OCI-M1 (cell line): ENCODE measurements at regions not wholly inside any gene's neighbourhood (a gene's known extent, or its start where the extent isn't known, plus 50 kb on each side); places are given as distances from the start of the nearest gene placed in this dataset.
A peak's percentile ranks its signal among the peaks of the same experiment; 100 is the strongest.
"Not testable (repeated sequence)": the region's sequence is repeated elsewhere in the genome, so short reads cannot be mapped to it uniquely, and the experiment has no call there.

Experiments used
- DNase-seq: peaks from one replicate; lab custom pipeline; 2025; lab: John Stamatoyannopoulos, UW

DNA sequence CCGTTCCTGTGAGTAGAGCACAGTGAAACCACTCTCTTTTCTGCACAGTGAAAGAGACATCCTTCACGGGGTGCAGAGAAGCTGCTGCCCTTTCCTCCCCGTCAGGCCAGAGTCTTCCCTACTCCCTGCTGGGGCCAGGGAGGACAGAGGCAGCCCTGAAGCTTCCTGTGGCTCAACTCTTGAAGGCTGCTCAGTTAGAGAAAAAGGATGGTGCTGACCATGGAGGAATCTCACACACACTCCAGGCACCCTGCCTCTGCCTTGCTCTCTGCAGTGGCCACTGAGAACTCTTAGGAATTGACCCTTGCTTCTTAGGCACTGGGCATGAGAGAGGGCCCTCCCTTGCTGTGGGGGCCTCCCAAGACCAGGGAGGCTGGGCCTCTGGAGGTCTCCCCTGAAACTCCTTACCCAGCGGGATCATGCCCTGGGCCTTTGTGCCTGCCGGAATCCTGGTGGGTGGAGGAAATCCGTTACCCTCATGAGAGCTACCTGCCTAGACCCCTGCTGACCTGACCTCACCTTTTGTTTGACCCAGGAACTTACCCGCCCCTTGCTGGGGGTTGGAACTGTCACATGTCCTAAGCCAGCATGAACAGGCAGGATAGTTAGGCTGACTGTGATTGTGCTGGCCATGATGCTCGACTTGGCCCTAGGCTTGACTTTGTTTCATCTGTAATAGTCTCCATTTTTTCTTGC, 65.0 kb upstream of the CD93 start:
- DNase-seq = no peak

DNA sequence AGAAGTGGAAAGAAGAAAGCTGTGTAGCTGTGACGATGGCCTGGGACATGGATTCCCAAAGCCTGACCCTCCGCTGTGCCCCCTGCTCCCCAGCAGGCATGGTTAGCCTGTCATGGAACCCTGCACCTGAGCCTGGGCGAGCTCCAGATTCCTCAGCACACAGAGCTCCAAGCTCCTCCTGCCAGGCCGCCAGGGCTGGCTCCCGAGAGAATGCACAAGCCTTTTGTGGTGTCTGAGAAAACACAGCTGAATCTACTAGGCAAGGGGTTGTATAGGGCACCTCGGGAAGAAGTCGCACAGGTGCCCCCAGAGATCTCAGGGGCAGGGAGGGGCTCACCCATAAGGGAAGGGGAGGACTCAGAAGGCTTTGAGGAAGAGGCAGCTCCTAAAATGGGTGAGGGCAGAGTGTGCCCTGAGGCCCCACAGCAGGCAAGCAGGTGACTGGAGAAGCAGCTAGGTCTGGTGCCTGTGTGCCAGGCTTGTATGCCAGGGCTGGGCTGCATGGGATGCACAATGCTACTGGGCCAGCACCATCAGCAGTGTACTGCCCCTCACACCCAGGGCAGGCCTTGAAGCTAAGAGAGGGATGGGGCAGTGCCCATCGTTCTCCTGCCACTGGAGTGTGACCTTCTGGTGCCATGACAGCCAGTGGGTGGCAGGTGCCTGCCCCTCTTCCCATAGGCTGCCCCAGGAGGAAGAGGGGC, 64.3 kb upstream of the CD93 start:
- DNase-seq = no peak

DNA sequence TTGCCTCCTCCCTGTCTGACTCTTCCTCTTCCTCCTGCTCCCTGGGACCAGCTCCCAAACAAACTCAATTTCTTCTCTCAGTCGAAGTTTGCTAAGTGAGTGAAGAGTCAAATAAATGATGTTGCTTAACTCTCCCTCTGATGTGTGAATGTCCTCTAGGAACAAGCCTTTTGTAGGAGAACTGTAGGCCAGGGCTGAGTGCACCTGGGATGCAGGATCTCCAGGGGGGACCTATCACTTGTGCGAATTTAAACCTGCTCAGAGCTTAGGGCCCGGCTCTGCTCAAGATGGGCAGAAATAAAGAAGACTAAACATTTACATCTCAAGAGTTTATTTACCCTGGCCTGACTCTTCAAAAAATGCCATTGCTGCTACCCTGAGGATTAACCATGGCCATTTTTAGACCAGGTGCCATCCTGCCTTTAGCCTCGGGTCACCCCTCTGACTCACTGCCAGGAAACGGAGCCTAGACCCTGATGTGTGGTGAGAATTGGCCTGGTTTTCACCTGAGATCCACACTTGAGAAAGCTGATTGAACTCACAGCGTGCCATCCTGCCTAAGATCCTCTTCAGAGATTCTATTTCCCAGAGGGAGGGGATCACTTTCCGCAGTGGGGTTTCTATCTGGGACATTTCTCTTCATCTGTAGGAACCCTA, 63.6 kb upstream of the CD93 start:
- DNase-seq = no peak

DNA sequence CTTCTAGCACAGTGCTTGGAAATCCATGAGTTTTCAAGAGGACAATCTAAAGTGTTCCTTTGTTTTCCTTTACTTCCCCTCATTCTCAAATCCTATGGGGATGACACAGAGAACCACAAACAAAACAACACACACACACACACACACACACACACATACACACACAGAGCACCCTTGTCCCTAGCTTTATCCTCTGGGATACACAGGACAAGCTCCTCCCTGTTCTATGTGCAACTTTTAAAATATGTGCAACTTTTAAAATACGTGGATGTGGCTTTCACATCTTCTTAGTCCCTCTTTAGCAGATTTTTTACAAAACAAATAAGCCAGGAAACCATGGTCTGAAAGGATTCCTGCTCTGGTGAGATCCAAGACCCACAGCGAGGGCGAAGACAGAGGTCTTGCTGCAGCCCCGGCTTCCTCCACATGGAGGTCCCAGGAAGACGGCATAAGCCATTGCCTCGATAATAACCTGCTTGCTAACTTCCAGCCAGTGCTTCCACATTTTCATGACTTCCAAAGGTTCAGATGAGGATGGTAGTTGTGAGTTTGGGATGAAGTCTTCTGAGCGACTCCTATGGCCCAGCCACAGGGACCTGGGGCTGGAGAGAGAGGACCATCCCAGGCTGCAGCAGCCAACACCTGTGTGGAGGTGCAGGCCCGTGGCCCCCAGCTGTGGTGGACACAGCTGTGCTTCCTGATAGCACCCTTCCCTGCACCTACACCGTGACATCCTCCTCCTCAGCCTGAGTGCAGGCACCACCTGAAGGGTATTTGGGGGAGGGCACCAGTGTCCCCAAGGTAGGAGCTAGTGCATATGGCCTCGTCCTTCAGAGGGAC, 62.8 kb upstream of the CD93 start:
- no peak for DNase-seq

DNA sequence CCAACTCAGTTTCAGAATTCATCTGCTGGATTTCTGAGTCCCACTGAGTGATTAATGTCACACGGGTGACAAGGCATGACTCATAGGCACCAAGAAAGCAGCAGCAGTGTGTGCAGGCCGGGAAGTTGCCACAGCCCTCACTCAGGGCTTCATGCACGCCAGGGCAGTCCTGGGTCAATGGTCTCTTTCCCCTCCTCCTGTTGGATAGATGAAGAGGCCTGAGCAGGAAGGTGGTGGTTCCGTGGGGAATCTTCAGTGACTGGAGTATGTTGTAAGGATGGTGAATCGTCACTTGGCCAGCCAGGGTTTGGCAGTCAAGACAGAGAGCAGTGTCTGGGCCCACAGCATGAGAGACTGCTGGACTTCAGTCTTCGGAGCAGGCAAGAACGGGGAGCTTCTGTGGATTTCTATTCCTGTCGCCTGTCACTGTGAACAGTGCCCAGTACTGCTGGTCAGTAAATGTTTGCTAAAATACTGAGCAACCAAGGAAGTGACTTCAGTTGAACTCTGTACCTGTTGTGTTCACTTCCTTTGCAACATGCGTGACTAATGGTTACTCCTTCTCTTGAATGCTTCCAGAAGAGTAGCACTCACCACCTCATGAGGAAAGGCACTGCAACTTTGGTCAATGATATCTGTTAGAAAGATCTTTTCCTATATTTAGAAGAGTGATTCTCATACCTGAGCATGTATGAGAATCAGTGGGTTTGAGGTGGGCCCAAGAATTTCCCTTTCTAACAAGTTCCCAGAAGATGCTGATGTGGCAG, 62.0 kb upstream of the CD93 start:
- DNase-seq = peak; percentile 70

DNA sequence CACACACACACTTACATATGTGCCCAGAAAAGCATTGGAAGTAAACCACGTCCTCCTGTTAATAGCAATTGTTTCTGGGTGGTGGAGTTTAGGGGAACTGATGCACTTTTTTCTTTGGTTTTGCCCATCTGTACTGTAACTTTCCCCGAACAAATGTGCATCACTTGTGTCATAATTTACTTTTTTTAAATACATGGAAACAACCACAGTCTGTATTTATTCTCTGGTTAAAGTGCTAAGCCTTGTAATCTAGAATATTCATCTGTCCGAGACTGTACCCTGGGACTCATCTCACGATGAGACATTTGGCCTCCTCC, 61.5 kb upstream of the CD93 start:
- DNase-seq = no peak

DNA sequence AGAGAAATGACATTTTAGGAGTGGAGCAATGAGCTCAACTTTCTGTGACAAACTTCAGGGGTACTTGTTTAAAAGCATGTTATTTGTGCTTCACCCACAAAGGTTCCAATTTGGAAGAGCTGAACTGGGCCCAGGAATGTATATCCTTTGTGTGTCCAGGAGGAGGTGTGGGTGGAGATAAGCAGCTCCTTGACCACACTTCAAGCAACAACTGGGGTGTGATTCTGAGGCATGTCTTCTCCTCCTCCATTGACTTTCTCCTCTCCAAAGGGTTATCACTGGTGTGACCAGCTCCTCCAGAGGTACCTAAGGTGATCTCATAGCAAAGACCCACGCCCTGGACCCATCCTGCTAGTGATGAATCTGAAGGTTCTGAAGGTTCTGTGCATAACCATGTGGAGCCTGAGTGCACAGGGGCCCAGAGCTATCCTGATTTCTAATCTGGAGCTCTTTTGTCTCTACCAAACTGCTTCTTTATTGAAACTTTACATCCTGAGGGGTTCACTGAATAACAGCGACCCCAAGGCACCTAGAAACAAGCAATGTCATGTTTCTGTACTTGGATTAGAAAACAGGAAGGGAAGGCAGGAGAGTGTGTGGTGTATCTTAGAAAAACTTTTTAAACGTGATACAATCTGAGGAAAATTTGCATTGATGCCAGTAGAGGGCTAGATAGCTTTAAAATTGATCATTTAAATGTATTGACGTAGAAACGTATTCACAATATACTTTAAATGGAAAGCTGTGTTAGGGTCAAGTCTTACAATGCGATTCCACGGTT, 60.9 kb upstream of the CD93 start:
- DNase-seq = peak; percentile 49

DNA sequence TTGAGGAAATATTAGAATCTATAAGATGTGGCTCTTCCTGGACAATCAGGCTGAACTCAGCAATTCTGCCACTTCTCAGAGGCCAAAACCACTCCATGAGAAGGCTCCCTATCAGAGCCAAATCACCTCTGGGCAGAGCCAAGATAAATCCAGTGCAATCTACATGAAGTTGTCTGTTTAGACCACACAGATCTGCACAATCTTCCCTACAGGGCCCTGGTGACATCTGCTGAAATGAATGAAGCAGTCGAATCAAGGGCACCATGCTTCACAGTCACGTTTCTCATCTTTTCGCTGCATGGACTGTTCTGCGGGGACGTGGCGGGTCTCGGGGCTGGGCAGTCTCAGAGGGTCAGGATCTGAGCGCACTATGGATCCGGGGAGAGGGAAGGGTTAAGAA, 60.1 kb upstream of the CD93 start:
- peak; percentile 45 for DNase-seq

DNA sequence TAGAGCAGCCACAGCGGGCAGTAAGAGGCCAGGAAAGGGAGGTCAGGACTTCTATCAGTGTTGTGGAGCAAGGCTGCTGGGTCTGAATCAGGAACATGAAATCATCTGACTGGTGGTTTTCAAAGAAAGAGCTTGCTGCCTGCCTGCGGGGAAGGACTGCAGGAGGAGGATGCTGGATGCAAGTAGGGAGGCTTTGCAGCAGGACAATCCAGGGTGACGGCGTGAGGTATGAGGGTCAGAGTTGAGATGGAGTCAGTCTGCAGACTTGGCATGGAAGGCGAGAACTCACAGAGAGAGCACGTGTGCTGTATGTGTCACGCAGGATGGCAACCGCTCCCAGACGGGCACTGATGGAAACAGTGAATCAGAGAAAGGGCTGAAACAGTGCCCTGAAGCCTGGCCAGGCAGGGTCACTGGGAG, 59.2 kb upstream of the CD93 start:
- DNase-seq = peak; percentile 10

DNA sequence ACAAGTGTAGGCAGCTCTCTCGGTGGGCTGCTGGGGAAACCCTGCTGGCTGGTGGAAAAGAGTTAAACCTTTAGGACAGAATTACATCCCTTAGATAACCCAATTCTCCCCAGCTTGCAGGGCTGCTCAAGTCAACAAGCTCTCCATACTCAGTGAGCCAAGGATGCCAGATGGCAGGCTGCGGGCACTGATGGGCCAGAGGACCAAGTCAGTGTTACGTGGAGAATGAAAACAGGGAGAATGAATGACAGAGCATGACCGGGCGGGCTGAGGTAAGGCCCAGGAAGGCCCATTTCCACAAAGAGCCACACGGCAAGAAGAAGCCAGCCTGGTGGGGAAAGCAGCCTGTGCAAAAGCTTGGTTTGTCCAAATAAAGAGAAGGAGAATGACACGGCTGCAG, 58.7 kb upstream of the CD93 start:
- no peak for DNase-seq

DNA sequence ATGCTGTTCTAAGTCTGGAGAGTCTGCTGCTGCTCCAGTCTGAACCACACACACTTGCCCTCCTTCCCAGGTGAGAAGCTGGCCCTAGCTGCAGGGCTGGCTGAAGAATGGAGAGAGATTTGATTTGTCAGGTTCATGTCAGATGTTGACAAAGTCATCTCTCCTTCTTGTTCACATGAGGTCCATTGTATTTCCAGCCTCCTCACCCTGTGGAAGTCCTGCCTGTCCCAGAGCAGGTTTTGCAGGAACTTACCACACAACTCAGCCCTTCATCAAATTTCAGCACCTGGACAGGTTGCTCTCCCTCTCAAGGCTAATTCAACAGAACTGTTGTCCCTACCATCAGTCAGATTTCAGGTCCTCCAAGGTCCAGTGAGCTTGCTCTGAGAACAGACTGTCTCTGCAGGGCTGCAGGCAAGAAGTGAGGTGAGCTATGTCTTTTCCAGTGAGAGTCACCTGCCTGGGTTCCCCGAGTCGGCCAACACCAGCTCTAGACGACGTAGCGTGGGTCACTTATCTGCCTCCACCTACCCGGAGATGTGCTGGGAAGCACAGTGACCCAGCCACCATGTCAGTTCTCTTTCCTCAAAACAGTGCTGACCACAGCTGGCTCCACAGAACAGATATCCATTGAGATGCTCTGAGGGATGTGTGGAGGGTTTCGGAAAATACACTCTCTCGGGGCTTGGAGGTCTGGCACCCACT, 58.0 kb upstream of the CD93 start:
- DNase-seq = no peak

DNA sequence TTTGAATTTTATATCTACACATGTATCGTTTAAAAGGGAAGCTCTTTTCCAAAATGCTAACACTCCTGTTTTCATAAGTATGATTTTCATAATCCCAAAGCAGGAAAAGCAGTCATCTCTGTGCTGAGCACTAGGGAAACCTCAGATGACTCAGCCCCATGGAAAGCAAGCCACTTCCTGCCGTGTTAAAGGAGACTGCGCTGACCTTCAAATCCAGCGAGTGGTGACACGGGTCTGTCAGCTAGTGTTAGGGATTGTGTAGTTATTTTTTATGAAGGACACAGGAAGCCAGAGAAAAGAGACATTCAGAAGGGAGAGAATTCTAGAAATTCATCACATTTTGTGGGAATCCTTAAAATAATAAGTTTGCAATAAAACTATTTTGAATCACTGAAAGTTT, 57.0 kb upstream of the CD93 start:
- peak; percentile 80 for DNase-seq

DNA sequence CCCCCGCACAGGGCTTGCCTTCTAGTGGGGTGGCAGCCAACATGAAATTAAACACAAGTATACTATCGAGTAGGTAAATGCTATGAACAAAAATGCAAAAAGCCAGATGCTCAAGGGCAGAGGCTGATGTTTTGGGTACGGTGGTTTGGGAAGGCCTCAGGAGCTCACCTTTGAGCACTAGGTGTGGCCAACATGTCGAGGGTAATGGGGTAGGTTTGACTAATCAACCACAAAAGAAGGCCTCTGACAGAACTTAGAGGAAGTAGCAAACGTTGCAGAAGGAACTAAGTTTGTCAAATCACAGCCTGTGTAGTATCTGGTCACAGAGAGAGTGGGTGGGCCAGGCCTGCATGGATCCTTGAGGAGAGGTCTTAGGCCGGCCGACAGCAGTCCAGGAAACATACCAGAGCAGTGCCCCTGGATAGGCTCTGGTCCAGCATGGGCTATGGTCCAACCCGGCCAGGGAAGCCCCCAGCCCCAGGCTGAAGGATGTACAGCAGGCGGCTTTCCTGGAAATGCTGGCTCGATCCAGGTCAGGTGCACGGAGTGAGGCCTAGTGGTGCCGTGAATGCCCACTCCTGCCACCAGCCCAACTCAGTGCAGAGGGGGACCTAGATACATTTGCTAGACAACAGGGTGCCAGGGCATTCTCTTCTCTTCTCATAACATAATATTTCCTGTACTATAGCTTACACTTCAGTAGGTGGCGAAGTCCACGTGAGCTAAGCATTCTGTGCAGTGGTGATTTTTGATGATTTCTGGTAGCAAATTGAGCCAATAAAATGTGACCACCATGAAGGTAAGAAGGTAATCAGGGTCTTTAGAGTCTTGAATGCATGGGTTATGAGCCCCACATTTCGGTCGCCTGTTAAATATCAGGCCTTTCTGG, 56.3 kb upstream of the CD93 start:
- DNase-seq = peak; percentile 38

DNA sequence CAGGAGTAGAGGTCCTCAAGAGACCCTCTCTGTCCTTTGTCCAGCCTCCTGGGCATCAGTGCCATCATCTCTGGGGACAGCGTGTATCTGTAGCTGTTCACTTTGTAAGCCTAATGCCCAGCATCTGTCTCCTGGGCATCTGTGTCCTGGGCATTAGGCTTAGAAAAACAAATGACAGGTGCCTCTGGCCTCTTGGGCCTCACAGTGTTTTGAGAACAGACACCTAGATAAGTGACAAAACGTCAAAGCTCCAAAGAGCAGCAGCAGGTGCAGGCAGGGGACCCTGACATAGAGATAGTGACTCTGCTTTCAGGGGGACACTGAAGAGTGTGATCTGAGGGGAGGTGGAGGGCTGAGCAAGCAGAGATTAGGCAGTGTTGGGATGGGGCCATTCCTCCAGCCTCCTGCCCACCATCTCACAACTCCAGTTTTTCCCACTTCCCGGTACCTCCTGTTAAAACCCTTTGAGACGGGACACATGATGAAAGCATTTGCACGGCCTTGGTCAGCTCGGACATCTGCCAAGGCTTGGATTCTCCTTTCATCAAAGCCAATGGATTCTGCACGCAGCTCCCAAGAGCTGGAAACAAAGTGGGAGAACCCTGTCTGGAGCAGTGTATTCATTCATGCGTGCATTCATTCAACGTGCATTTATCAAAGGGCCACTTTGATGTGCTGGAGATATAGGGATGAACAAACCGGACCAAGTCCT, 55.5 kb upstream of the CD93 start:
- no peak for DNase-seq

DNA sequence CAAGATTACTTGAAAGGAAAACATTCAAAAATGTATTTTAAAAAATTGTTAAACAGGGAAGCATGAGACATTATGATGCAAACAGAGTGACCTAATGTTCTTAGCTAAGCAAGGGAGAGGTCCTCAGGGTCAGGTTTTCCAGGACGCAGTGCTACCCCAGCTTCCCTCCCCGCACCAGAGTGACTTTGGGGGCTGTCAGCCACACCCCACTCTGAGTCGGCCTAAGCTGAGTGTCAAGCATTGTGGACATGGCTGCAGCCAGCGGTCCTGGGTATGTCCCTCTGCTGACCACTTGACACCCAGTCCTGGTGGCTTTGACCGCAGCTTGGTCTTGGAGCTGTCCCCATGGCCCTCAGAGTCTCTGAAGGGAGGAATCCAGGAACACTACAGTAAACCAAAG, 54.9 kb upstream of the CD93 start:
- DNase-seq = no peak

DNA sequence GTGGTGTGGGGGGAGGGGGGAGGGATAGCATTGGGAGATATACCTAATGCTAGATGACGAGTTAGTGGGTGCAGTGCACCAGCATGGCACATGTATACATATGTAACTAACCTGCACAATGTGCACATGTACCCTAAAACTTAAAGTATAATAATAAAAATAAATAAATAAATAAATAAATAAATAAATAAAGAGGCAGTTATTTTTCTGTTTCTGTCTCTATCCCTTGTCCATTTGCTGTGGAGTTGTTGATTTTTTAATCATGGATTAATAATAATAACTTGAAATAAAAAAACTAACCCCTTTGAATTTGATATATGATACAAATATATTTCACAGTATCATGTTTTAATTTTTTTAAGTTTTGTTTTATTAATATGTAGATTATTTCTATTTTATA, 53.9 kb upstream of the CD93 start:
- DNase-seq = not testable (repeated sequence)

DNA sequence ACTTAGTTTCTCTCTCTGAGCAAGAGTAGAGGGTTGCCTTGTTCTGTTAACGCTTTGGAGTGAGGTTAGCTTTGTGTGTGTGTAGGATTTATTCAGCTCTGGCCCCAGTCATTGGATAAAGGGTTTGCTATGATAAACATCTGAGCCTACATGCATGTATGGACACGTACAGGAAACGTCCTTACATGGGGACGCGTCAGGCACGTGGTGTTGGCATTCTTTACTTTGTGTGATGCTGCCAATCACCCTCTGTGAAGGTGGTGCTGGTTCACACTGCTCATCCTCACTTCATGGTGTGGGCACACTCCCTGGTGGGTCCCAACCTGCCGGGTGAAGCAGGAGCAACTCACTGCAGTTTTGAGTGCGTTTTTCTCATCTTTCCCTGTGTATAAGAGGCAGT, 53.4 kb upstream of the CD93 start:
- DNase-seq = no peak

DNA sequence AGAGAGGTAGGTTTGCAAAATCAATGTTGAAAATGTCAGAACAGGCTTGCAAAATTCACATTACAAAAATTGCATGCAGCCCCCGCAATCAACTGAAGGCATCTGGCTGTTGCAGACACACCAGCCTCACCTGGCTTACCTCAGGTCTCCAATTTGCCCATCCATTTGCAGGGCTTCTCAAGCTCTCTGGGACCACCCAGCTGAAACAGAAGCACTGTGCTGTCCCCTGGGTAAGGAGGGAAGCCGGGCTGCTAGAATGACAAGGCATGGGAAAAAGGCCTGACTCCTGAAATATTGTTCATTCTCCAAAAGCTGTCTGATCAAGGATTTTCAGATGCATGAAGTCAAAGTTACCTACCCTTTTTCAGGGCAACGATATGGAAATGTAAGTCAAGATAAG, 52.6 kb upstream of the CD93 start:
- no peak for DNase-seq

DNA sequence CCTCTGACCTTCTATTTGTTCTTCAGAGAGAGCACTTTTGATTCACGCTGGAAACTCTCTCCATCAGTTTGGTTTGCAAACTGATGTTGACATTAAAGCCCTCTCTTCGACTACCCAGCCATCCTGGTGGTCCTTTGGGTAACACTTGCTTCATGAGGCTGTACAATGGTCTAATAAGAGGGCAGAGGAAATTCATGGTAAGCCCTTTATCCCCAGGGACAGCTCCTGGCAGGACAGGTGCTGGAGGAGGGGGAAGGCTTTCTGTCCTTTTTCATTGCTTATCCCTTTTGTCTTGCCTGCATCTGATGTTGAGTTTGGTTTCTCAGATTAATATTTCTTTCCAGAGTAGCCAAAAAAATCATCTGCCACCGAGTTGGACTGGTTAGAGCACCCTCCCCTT, 52.1 kb upstream of the CD93 start:
- DNase-seq = no peak
